Transverse colon (tissue), 4 donors: ENCODE measurements at regions not wholly inside any gene's neighbourhood (a gene's known extent, or its start where the extent isn't known, plus 50 kb on each side); places are given as distances from the start of the nearest gene placed in this dataset.
A peak's percentile ranks its signal among the peaks of the same experiment; 100 is the strongest.

Source experiments
- DNase-seq: peaks from one replicate; pipeline ENCODE4 v3.0.0-alpha.2; 2019
- H3K27ac ChIP-seq, 4 donors: fragments of 200-600 bp; sonication (generic); 2 replicates each; pipeline ENCODE4 v1.5.1; 2016 to 2018; ENCODE audit warnings: inconsistent platforms in 4 of 4
- H3K27me3 ChIP-seq: fragments of 200-600 bp; sonication (generic); 2 replicates; pipeline ENCODE4 v1.5.1; 2017; ENCODE audit warnings: inconsistent platforms
- H3K36me3 ChIP-seq, 4 donors: fragments of 200-600 bp; sonication (generic); 2 replicates each; pipeline ENCODE4 v1.5.1; 2017 to 2019; ENCODE audit warnings: inconsistent platforms in 4 of 4
- H3K4me1 ChIP-seq, 4 donors: fragments of 200-600 bp; sonication (generic); 2 replicates each; pipeline ENCODE4 v1.5.1; 2017 to 2020; ENCODE audit warnings: inconsistent platforms in 4 of 4
- H3K4me3 ChIP-seq, 4 donors: fragments of 200-600 bp; sonication (generic); 1 replicate in 1 of 4; 2 replicates in 3 of 4; pipeline versions ENCODE4 v1.5.1 to v1.6.1; 2017 to 2019; ENCODE audit warnings: inconsistent platforms in 4 of 4
- H3K9me3 ChIP-seq, 2 donors: fragments of 200-600 bp; sonication (generic); 2 replicates each; pipeline ENCODE4 v1.5.1; 2017 to 2019; ENCODE audit warnings: inconsistent platforms in 2 of 2
- CTCF ChIP-seq, 5 experiments: fragments of 200-600 bp in 3 of 5; fragments of 450-650 bp in 2 of 5; sonication (generic) in 3 of 5; IDR thresholded peaks; 1 replicate in 2 of 5; 2 replicates in 3 of 5; pipeline ENCODE4 v1.5.1; 2016 to 2017; ENCODE audit warnings: antibody characterized with exemption in 5 of 5, inconsistent platforms in 3 of 5, mild to moderate bottlenecking in 2 of 5, moderate library complexity in 1 of 5
- EP300 ChIP-seq: sonication (generic); formaldehyde crosslinking; IDR thresholded peaks from one replicate; pipeline ENCODE4 v1.6.1; 2017; ENCODE audit warnings: antibody characterized with exemption, low read depth
- POLR2A ChIP-seq: fragments of 450-650 bp; IDR thresholded peaks from one replicate; pipeline ENCODE4 v1.6.1; 2016; ENCODE audit warnings: antibody characterized with exemption, mild to moderate bottlenecking, moderate library complexity
- POLR2AphosphoS5 ChIP-seq, 3 donors: sonication (generic); formaldehyde crosslinking; IDR thresholded peaks; one replicate each; pipeline ENCODE4 v1.6.1; 2016; ENCODE audit warnings: antibody characterized with exemption in 3 of 3
- WGBS, 2 donors: methylation state at CpG; one replicate each; pipeline ENCODE4 v1.1.5; 2018; ENCODE audit warnings: low coverage in 1 of 2; 5-methylcytosine and 5-hydroxymethylcytosine counted together
- in situ Hi-C, 4 donors: fragments of 200-750 bp; cut with MboI; loops; one replicate each; pipeline versions ENCODE4 v1.15.0 to v1.15.1; 2017; ENCODE audit warnings: low sequenced_read_pairs in 3 of 4, low pct_ligation_motif_present in 1 of 4, low pct_unique_long_range_greater_than_20kb in 1 of 4
- intact Hi-C: fragments of 100-400 bp; cut with DNase I; formaldehyde crosslinking; loops from one replicate; pipeline ENCODE4 v1.15.1; 2023; ENCODE audit warnings: low total_unique reads

- 78% methylated on average over 3 of the region's 3 CpGs; no CpG with 5 or more reads in 1 of the 2 donors for WGBS, 2 donors
- no peaks in the 10 kb centered on the region for H3K36me3 ChIP-seq
- no peaks in the 10 kb centered on the region for H3K4me1 ChIP-seq
- no peak overlapping the region for H3K27ac ChIP-seq
- H3K4me3 ChIP-seq = no peak overlapping the region
- DNase-seq = no peak
- no peaks in the 10 kb centered on the region for H3K9me3 ChIP-seq
- in situ Hi-C loops = no loop called here
- intact Hi-C loops = no loop called here
- no peaks in the 10 kb centered on the region for H3K27me3 ChIP-seq
- no peak for TF ChIP-seq POLR2A
- no peak for TF ChIP-seq CTCF (IDR thresholded peaks at IDR 0.05)
- no peak for TF ChIP-seq POLR2AphosphoS5 (IDR thresholded peaks at IDR 0.05)
- no peak for TF ChIP-seq EP300
Measured at GRCh38 chr11:71331631-71332030, 79.3 kb upstream of the SHANK2 start.

- no peaks in the 10 kb centered on the region for H3K4me1 ChIP-seq
- no peaks in the 10 kb centered on the region for H3K36me3 ChIP-seq
- in situ Hi-C loops = no loop called here
- H3K4me3 ChIP-seq = no peak overlapping the region
- 89% methylated on average over 3 of the region's 3 CpGs; no CpG with 5 or more reads in 1 of the 2 donors for WGBS, 2 donors
- DNase-seq = no peak
- H3K27ac ChIP-seq = no peak overlapping the region
- TF ChIP-seq POLR2AphosphoS5 (IDR thresholded peaks at IDR 0.05) (no peak), CTCF (IDR thresholded peaks at IDR 0.05) (no peak), EP300 (no peak), POLR2A (no peak)
- intact Hi-C loops = no loop called here
- H3K9me3 ChIP-seq = no peaks in the 10 kb centered on the region
- no peaks in the 10 kb centered on the region for H3K27me3 ChIP-seq
Measured at GRCh38 chr11:71330996-71331395, 78.6 kb upstream of the SHANK2 start.

DNA sequence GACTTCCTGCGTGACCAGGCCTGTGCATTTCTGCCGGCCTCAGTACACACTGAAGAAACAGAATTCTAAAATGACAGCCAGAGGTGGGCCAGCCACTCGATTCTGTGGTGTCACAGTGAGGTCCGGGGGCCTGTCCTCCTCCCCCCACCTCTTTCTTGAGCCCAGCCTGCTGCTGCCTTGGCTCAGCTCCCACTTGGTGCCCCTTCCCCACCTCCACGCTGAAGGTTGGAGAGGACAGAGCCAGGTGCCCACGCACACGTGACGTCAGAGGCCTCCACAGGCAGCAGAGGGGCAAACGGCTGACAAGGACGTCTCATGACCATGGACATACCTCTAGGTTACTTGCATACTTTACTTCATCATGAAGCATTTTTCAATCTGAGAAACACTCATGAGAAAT is 78.0 kb upstream of the SHANK2 start:
- DNase-seq = no peak
- no peak overlapping the region for H3K4me3 ChIP-seq
- in situ Hi-C loops (no loop called here), intact Hi-C loops (no loop called here)
- TF ChIP-seq CTCF (IDR thresholded peaks at IDR 0.05) (no peak), EP300 (no peak), POLR2A (no peak), POLR2AphosphoS5 (IDR thresholded peaks at IDR 0.05) (no peak)
- H3K27ac ChIP-seq = no peak overlapping the region
- H3K36me3 ChIP-seq = no peaks in the 10 kb centered on the region
- WGBS, 2 donors = 70 to 92% methylated on average over 2 to 10 of the region's 10 CpGs
- H3K27me3 ChIP-seq = no peaks in the 10 kb centered on the region
- no peaks in the 10 kb centered on the region for H3K4me1 ChIP-seq
- H3K9me3 ChIP-seq = no peaks in the 10 kb centered on the region

- Histone ChIP-seq H3K27ac (no peak overlapping the region), H3K9me3 (no peaks in the 10 kb centered on the region), H3K4me1 (no peaks in the 10 kb centered on the region), H3K36me3 (no peaks in the 10 kb centered on the region), H3K4me3 (no peak overlapping the region), H3K27me3 (no peaks in the 10 kb centered on the region)
- in situ Hi-C loops (no loop called here), intact Hi-C loops (no loop called here)
- 66 to 86% methylated on average over 5 of the region's 5 CpGs for WGBS, 2 donors
- DNase-seq = no peak
- TF ChIP-seq POLR2A = no peak
Measured at GRCh38 chr11:71329786-71330185, 77.4 kb upstream of the SHANK2 start.

DNA sequence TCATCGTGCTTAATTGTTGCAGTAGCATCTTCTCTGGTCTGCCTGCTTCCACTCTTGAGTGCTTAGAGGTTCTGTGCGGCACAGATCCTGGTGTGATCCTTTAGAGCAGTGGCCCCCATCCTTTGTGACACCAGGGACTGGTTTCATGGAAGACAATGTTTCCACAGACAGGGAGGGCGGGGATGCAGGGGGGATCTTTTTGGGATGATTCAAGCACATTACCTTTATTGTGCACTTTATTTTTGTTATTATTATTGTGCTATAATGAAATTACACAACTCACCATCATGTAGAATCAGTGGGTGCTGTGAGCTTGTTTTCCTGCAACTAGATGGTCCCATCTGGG is 76.8 kb upstream of the SHANK2 start:
- Histone ChIP-seq H3K4me3 (no peak overlapping the region), H3K27me3 (no peaks in the 10 kb centered on the region), H3K36me3 (no peaks in the 10 kb centered on the region), H3K9me3 (no peaks in the 10 kb centered on the region), H3K27ac (no peak overlapping the region), H3K4me1 (no peaks in the 10 kb centered on the region)
- intact Hi-C loops (no loop called here), in situ Hi-C loops (no loop called here)
- DNase-seq = no peak
- TF ChIP-seq POLR2A = no peak
- TF ChIP-seq EP300 = no peak
- TF ChIP-seq CTCF (IDR thresholded peaks at IDR 0.05) = peak in 1 of 5 experiments; percentile 10
- TF ChIP-seq POLR2AphosphoS5 (IDR thresholded peaks at IDR 0.05) = no peak
- 72 to 84% methylated on average over 2 to 3 of the region's 3 CpGs for WGBS, 2 donors
